Keratinocyte (primary cell): ENCODE measurements at regions not wholly inside any gene's neighbourhood (a gene's known extent, or its start where the extent isn't known, plus 50 kb on each side); places are given as distances from the start of the nearest gene placed in this dataset.
A peak's percentile ranks its signal among the peaks of the same experiment; 100 is the strongest.

Experiments used
- DNase-seq: peaks from one replicate; pipeline ENCODE4 v3.0.0-alpha.2; 2011; ENCODE audit warnings: low read depth, missing footprints, low spot score
- FAIRE-seq: peaks from 2 replicates; lab custom pipeline; 2011; peaks lifted over from hg19 to GRCh38; lab: Jason Lieb, UNC
- H2AFZ ChIP-seq: 2 replicates; pipeline ENCODE4 v1.6.0; 2012; ENCODE audit warnings: low read length, control low read depth, inconsistent platforms; ENCODE audit not compliant: control insufficient read depth
- H3K27ac ChIP-seq: 2 replicates; pipeline ENCODE4 v1.5.1; 2011; ENCODE audit warnings: low read length; ENCODE audit not compliant: control insufficient read depth, insufficient read depth
- H3K27me3 ChIP-seq: 3 replicates; pipeline ENCODE4 v1.6.0; 2011; ENCODE audit warnings: low read length; ENCODE audit not compliant: control insufficient read depth, insufficient read depth; ENCODE audit errors: extremely low read depth
- H3K36me3 ChIP-seq, 2 experiments: 2 replicates in 1 of 2; 3 replicates in 1 of 2; pipeline ENCODE4 v1.5.1; 2011; ENCODE audit warnings: low read length in 2 of 2, mild to moderate bottlenecking in 1 of 2; ENCODE audit not compliant: control insufficient read depth in 2 of 2, insufficient read depth in 2 of 2; ENCODE audit errors: extremely low read depth in 1 of 2
- H3K4me1 ChIP-seq: 3 replicates; pipeline ENCODE4 v1.5.1; 2011; ENCODE audit warnings: low read length; ENCODE audit not compliant: control insufficient read depth, insufficient read depth; ENCODE audit errors: extremely low read depth
- H3K4me2 ChIP-seq: 3 replicates; pipeline ENCODE4 v1.6.0; 2011; ENCODE audit warnings: low read depth, low read length; ENCODE audit not compliant: control insufficient read depth, insufficient read depth; ENCODE audit errors: extremely low read depth
- H3K4me3 ChIP-seq, 3 experiments: fragments of 200-600 bp in 1 of 3; sonication (generic) in 1 of 3; 2 replicates in 2 of 3; 3 replicates in 1 of 3; pipeline ENCODE4 v1.5.1; 2011 to 2016; ENCODE audit warnings: low read length in 3 of 3, mild to moderate bottlenecking in 3 of 3, control low read depth in 2 of 3, inconsistent platforms in 1 of 3, low read depth in 1 of 3, mixed read lengths in 1 of 3, mixed run types in 1 of 3, moderate library complexity in 1 of 3; ENCODE audit not compliant: control insufficient read depth in 2 of 3, insufficient read depth in 2 of 3; ENCODE audit errors: extremely low read depth in 1 of 3
- H3K79me2 ChIP-seq: 2 replicates; pipeline ENCODE4 v1.6.0; 2012; ENCODE audit warnings: low read length; ENCODE audit not compliant: control insufficient read depth, insufficient read depth
- H3K9ac ChIP-seq: 3 replicates; pipeline ENCODE4 v1.6.0; 2011; ENCODE audit warnings: low read length; ENCODE audit not compliant: control insufficient read depth, insufficient read depth; ENCODE audit errors: extremely low read depth
- H3K9me1 ChIP-seq: 3 replicates; pipeline ENCODE4 v1.6.0; 2011; ENCODE audit warnings: low read length; ENCODE audit not compliant: control insufficient read depth, insufficient read depth; ENCODE audit errors: extremely low read depth
- H3K9me3 ChIP-seq: 2 replicates; pipeline ENCODE4 v1.5.1; 2012; ENCODE audit warnings: low read depth, low read length; ENCODE audit not compliant: control insufficient read depth
- H4K20me1 ChIP-seq: 3 replicates; pipeline ENCODE4 v1.6.0; 2011; ENCODE audit warnings: low read length; ENCODE audit not compliant: control insufficient read depth, insufficient read depth; ENCODE audit errors: extremely low read depth
- CTCF ChIP-seq, 3 experiments: IDR thresholded peaks in 1 of 3; conservative IDR thresholded peaks in 1 of 3; optimal IDR thresholded peaks in 1 of 3; 2 replicates in 2 of 3; 3 replicates in 1 of 3; pipeline versions ENCODE3 to v1.5.1; 2011; ENCODE audit warnings: low read length in 3 of 3, mild to moderate bottlenecking in 3 of 3, moderate library complexity in 2 of 3, control low read depth in 1 of 3, inconsistent platforms in 1 of 3; ENCODE audit not compliant: insufficient read depth in 2 of 3; ENCODE audit errors: extremely low read depth in 1 of 3
- EZH2 ChIP-seq: IDR thresholded peaks from one replicate; pipeline ENCODE4 v1.6.1; 2012; ENCODE audit warnings: inconsistent platforms, mild to moderate bottlenecking, low read length, moderate library complexity
- dilution Hi-C: fragments of 300-500 bp; cut with MboI; formaldehyde crosslinking; loops from one replicate; pipeline ENCODE4 v1.7.0; 2020; ENCODE audit warnings: low sequenced_read_pairs; ENCODE audit not compliant: extremely low pct_ligation_motif_present

- H2AFZ ChIP-seq, result no peak overlapping the region
- H3K9ac ChIP-seq, result no peak overlapping the region
- no peaks in the 10 kb centered on the region for H4K20me1 ChIP-seq
- no peak overlapping the region for H3K27ac ChIP-seq
- H3K9me1 ChIP-seq, result no peaks in the 10 kb centered on the region
- no peaks in the 10 kb centered on the region for H3K4me1 ChIP-seq
- H3K4me2 ChIP-seq, result no peak overlapping the region
- H3K27me3 ChIP-seq, result no peaks in the 10 kb centered on the region
- no peak for TF ChIP-seq EZH2
- no peak for TF ChIP-seq CTCF (optimal IDR thresholded peaks at IDR 0.05 in 1 of 3, IDR thresholded peaks at IDR 0.05 in 1 of 3, conservative IDR thresholded peaks at IDR 0.05 in 1 of 3; ENCODE audit: extremely low read depth in 1 of 3, insufficient read depth in 2 of 3, low read length in 3 of 3)
- no peak overlapping the region for H3K4me3 ChIP-seq
- H3K9me3 ChIP-seq, result no peaks in the 10 kb centered on the region
- no peak for FAIRE-seq
- DNase-seq, result no peak
- H3K79me2 ChIP-seq, result no peaks in the 10 kb centered on the region
- no peaks in the 10 kb centered on the region for H3K36me3 ChIP-seq
- dilution Hi-C loops, result no loop called here
Observed at GRCh38 chr5:120813551-120813950, 349.5 kb downstream of the PRR16 start.

GRCh38 chr5:120817044-120817985 is 353.2 kb downstream of the PRR16 start:
- peaks cover 2% of the 10 kb centered on the region for H3K9me3 ChIP-seq
- no peak overlapping the region for H2AFZ ChIP-seq
- FAIRE-seq, result no peak
- H3K4me3 ChIP-seq, result no peak overlapping the region
- H3K79me2 ChIP-seq, result no peaks in the 10 kb centered on the region
- TF ChIP-seq CTCF (optimal IDR thresholded peaks at IDR 0.05 in 1 of 3, IDR thresholded peaks at IDR 0.05 in 1 of 3, conservative IDR thresholded peaks at IDR 0.05 in 1 of 3; ENCODE audit: extremely low read depth in 1 of 3, insufficient read depth in 2 of 3, low read length in 3 of 3) (peak in 2 of 3 experiments; percentile 29 to 30), EZH2 (no peak)
- DNase-seq, result no peak
- H3K36me3 ChIP-seq, result no peaks in the 10 kb centered on the region
- H4K20me1 ChIP-seq, result no peaks in the 10 kb centered on the region
- no peaks in the 10 kb centered on the region for H3K27me3 ChIP-seq
- dilution Hi-C loops, result no loop called here
- H3K4me1 ChIP-seq, result no peaks in the 10 kb centered on the region
- no peak overlapping the region for H3K4me2 ChIP-seq
- H3K27ac ChIP-seq, result no peak overlapping the region
- no peak overlapping the region for H3K9ac ChIP-seq
- no peaks in the 10 kb centered on the region for H3K9me1 ChIP-seq
